HG02759 (cell line): ENCODE measurements at regions not wholly inside any gene's neighbourhood (a gene's known extent, or its start where the extent isn't known, plus 50 kb on each side); places are given as distances from the start of the nearest gene placed in this dataset.
"Not testable (repeated sequence)": the region's sequence is repeated elsewhere in the genome, so short reads cannot be mapped to it uniquely, and the experiment has no call there.

ENCODE experiments used
- ATAC-seq: cut with Tn5 transposase; IDR thresholded peaks from one replicate; pipeline ENCODE4 v1.9.1; 2021; ENCODE audit warnings: mild to moderate bottlenecking, moderate library complexity; ENCODE audit not compliant: unreplicated experiment

DNA sequence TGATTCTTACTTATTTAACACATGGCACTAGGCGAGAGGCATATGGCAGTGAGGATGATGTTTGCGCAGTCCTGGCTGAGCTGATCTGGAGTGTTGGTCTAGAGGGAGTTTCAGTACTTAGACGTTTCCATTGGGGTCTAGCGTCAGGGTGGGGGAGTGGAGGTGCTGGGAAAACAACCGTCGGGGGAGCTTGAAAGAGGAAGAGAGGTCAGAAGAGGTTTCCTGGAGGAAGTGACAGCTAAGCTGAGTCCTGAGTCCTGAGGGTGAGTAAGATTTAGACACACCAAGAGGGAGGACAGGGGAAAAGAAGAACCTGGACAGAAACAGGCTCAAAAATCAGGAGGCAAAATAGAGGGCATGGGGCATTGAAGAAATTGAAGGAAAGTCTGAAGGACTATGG, 81.4 kb downstream of the ALOX5AP start:
- ATAC-seq = no peak

DNA sequence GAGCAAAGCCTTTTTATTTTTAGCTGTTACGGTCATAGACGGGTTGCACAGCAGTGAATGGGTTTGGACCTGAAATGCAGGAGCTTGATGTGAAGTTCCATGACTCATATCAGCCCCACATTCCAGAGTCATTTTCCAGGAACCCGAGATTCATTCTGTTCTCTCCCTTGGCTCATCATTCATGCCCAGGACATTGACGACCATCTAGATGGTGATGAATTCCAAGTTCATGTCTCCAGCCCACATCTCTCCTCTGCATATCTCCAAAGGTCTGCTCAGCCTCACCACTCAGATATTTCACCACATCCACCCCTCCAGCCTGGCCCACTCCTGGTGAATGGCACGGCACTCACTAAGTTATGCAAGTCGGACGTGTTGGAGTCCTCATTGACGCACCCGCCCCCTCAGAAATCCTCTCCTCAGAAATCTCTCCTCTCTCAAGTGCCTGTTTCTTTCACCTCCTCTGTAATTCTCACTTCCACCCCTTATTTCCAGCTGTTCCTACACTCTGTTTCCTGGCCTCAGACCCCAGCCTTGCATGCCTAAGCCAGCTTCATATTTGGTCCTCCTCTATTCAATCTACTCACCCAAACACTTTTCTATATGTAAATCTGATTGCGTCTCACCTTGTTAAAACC, 83.1 kb downstream of the ALOX5AP start:
- ATAC-seq = no peak

DNA sequence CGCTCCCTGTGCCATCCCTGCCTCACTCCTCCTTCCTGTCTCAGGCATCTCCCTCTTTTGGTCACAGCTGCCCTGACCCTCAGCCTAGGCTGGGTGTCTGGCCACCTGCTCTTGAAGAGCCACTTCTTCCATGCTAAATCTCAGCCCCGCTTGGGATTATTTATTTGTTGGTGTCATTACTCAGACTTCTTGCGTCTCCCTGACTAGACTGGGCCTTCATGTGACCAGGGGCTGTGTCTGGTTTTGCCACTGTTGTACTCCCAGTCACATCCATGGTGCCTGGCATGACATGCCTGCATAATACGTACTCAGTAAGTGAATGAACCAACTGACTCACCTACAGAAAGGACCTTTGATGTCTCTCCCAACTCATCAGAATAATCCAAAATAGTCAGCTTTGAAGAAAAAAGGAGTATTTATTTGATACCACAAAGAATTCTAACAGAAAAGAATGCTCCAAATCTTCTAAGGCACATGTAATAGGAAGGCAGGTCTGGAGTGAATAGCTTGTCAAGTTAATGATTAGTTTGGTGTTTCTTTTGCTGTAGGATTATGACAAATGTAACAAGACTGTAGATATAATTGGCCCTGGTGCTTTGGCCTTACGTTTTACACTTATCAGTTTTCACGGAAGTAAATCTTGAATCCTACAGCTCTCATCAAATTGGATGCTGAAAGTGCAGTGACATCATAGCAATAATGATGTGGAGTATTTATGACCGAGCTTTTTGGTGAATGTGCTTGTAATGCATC, 84.0 kb downstream of the ALOX5AP start:
- ATAC-seq = no peak

DNA sequence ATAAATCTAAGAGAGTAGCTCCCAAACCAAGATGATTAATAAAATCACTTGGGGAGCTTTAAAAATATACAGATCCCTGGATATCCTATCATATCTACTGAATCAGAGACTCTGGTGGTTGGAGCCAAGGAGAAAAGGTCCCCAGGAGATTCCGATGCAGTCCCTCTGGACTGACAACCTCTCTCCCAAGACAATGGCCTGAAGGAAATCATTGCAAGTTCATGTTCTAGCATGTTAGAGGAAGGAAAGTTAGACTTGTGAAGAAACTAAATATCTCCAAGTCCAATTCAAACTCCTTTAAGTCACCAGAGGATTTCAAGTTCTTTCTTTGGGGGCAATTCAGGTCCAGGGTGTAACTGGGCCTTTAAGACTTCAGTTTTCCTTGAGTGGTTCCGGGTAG, 84.7 kb upstream of the MEDAG start:
- ATAC-seq = no peak

DNA sequence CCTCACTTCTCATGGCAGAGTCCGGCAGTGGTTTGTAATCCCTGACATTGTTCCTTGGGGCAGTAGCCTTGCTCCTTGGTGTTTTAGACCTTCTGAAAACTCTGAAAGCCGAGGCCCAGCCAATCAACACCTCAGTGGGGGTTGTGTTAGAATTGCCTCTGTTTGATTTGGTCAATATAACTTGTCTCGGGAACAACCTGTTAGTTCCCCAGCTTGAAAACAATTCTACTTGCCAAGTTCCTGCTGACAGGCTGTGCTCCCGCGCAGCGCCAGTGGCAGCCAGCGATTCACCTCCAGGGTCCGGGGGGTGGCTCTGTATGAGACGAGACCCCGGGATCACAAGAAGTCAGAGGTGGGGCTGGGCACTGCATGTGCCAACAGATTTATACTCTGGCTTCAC, 81.4 kb upstream of the MEDAG start:
- no peak for ATAC-seq

DNA sequence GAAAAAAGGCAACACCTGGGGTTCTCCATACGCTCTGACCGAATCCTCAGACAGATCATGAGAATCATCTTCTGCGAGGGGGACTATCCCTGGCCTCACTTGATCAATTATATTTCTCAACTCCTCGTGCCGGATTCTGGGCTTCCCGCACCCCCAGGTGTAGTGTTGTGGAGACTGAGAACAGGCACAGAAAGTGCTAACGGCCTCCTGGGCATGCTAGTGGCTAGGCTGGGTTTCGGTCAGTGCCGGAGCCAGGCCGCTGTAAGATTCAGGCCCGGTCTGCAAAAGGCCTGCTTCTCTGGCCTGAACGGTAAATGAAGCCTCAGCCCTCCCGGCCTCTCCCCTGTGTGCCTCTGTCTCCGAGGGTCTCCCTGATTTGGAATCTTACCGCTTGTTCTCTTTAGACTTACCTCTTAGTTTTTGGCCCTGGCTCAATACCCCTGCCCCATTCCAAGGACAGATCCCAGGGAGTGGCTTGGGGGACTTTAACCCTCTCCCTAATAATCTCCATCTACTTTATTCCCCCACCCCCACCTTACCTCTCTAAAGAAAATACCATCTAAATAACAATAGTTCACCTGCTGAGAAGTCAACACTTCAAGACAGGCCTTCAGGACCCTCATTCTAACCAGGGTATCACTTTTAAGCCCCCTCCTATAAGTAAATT, 79.0 kb upstream of the MEDAG start:
- ATAC-seq = no peak

DNA sequence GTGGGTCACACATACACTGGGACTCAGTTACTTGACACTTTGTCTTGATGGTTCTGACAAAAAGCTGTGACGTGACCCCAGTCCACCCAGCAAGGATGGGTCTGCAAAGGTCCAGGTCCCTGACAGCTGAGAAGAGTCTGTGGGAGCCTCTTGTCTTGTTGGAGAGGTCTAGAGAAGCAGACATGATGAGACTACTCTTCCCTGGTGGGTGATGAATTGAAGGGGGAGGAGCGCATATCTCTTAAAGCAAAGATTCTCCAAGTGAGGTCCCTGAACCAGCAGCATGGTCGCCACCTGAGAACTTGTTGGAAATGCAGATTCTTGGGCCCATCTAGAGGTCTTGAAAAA, 78.5 kb upstream of the MEDAG start:
- no peak for ATAC-seq

DNA sequence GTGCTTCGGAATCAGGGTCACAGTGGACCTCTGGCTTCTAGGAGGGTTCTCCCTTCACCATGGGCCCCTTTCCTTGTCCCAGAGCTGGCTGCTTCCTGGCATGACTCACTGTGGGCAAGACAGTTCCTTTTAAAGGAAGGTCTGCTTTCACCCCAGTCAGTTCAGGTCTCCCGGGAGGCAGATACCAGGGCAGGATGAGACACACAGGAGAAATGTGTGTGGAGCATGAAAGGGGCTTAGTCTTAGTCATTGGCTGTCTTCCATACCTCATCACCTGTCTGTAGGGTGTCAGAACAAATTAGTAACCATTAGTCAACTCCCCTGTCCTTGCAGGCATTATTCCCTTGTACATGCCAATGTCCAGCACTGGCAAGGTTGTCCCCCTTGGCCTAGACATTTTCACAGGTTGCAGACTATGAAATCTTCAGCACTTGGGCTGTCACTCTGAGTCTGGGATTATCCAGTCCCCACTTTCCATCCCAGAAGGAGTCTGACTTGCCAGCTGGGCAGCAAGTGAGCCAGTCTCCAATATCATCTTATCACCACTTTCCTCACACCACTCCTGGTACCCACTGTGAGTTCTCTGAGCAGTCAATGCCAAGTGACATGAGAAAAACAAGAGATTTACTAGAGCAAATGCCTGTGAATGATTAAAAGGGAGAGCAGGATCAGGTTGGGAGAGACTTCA, 76.8 kb upstream of the MEDAG start:
- ATAC-seq = no peak

DNA sequence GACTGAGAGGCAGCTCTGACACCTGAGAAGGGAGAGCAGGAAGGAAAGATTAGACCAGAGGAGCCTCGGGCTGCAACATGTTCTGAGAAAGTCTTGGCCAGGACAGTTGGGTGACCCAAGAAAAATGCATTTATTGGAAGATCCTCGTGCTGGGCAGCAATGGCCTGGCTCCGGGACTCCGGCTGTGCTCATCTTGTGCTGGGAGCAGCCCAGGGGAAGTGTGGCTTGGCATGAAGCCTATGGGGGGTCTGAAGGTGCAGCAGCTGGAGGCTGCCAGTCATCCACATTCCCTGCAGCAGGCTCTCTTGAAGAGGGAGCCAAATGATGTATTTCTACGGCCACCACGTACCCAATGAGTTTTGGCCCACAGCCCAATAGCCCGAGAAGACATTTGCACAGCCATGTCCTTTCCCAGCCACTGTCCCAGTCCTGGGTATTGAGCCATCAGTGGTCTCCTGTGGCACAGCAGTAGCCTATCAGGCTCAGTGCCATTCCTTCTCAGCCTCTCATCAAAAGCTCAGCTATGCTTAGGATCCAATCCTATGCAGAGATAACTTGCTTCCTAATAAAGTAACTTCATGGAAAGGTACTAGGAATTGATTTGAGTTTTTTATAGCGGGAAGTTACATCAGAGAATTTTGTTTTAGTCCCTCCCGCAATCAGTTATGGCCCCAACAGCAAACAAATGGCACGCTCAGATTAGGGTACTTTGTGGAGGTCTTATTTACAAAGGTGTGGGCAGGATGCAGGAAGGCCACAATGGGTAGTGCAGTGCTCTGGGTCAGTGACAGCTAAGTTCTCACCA, 76.0 kb upstream of the MEDAG start:
- no peak for ATAC-seq

DNA sequence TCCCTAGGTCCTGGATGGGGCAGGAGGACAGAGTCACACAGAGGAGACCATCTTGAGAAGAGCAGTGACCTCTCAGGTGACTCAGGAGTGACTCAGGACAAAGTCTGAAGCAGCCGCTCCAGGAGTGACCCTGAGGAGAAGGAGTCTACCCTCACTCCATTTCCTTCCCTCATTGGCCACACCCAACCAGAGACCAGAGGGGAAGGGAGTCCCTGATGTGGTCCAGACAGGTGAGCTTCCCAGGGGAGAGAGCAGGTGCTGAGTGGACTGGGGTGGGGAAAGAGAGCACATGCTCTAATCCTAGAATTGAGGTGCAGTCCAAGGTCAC, 75.5 kb upstream of the MEDAG start:
- ATAC-seq = no peak

DNA sequence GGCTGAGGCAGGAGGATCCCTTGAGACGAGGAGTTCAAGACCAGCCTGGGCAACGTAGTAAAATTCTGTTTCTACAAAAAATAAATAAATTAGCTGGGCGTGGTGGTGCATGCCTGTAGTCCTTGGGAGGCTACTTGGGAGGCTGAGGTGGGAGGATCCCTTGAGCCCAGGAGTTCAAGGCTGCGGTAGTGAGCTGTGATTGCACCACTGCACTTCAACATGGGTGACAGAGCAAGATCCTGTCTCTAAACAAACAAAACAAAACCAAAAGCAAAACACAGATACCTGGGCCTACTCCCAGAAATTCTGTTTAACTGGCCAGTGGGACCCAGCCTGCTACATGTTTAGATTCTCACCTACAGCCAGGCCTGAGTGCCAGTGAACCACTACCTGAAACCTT, 74.6 kb upstream of the MEDAG start:
- ATAC-seq = no peak

DNA sequence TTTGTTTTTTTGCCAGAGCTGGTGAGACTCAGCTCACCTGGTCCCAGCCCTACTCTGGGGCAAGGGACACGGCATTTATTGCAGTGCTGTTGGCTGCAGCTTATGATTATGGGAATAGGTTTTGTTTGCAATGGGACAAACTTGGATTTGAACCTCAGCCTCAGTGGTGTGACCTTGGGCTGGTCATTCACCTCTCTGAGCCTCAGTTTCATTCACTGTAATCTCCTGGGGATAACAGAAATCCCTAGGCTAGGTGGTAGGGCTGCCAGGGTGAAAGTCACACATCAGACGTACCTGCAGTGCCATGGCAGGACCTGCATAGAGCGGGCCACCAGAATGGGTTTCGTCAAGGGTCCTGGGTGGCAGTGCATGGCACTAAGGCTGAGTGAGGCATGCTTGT, 73.7 kb upstream of the MEDAG start:
- no peak for ATAC-seq

DNA sequence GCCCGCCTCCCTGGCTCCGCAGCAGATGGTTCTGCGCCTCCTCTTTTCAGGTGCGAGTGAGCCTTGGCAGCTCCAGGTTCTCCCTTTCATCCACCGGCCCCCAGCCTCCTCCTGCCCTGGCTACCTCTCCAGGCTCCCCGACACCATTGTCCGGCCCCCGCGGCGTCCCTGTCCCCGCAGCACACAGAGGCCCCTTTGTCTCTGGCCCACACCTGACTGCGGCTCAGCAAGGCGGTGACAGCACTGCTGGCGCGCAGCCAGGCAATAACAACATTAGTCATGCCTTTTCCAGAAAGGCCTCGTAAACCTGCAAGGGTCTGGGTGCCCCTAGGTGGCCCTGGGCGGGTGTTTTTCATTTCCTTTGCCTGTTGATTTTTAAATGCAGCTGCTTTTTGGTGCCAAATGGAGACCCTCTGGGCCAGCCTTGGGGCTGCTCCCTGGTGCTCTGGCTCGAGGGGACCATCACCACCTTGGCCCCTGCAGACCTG, 73.2 kb upstream of the MEDAG start:
- ATAC-seq = no peak

DNA sequence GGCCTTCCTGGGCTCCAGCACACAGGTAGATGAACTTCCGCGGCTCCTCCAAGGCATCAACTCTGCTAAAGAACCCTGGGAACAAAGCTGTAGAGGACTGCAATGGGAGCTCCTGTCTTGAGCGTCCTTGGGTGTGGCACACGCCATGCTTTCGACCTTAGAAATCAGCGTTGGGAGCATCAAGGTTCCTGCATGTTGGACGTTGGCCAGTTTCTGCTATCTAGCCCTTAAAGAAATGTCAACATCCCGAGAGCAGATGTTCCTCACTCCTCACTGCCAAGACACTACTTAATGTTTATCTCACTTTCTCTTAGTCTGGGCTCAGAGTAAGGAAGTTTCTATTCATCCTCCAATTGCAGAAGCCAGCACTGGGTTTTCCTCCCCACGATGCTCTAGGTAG, 70.6 kb upstream of the MEDAG start:
- no peak for ATAC-seq

DNA sequence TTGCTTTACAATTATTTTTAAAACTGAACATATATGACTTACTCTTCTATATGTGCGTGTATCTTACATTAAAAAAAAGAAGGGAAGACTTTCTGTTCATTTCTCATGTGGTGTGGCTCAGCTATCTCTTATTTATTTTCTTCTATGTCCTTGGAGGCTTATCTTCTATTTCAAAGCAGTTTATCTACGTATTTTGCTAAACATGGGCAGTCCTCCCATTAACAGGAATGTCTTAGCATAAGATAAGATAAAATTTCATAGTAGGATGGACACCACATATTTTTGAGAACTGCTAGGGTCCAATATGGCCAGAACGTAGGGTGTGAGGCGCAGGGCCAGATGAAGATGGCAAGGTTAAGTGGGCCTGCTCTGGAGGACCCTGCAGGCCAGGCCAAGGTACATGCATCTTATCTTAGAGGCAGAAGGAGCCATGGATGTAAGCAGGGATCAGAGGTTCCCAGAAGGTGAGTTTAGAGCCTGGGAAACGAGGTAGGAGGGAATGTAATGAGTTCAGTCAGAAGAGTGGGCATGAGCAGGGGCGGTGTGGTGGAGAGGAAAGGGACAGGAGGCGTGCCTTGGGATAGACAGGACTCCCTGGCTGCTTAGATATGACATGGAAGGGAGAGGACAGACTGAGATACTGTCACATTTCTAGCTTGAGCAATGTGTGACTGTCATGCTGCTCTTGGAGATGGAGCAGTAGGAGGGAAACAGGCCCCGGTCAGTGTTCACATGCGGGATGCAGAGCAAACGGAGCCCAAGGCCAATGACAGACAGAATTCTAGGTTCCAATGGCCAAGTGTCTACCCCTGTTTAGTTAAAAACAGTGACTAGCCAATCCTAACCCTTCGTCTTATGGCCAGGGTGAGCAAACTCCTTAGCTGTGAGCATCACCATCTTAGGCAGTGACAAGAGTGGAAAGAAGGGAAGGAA, 68.6 kb upstream of the MEDAG start:
- no peak for ATAC-seq

DNA sequence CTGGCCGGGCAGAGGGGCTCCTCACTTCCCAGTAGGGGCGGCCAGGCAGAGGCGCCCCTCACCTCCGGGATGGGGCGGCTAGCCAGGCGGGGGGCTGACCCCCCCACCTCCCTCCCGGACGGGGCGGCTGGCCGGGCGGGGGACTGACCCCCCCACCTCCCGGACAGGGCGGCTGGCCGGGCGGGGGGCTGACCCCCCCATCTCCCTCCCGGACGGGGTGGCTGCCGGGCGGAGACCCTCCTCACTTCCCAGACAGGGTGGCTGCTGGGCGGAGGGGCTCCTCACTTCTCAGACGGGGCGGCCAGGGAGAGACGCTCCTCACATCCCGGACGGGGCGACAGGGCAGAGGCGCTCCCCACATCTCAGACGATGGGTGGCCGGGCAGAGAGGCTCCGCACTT, 66.4 kb upstream of the MEDAG start:
- ATAC-seq = not testable (repeated sequence)

DNA sequence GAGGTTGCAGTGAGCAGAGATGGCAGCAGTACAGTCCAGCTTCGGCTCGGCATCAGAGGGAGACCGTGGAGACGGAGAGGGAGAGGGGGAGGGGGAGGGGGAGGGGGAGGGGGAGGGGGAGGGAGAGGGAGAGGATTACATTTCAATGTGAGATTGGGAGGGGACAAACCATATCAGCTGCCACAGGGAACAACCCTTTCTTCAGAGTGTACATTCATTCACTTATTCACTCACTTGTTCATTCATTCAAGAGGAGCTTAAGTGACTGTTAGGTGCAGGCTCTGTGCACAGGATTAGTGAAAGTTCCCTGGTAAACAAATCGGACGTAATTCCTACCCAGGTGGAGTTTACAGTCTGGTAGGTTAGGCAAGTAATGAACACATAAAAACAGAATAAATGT, 65.6 kb upstream of the MEDAG start:
- ATAC-seq = no peak

DNA sequence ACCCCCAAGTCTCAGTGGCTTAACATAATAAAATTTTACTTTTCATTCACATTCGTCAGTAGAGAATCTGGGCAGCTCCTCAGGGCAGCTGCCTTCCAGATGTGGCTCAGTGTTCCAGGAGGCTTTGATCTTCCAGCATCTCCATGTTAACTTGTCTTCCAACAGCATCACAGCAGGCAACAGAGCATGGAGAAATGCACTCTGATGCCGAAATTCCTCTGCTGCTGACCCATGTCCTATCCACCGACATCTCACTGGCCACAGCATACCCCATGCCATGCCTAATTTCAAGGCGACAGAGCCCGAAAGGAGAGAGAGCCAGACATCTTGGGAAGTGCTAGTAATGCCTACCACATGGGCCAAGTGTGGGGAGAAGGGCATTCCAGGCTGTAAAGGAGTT, 64.9 kb upstream of the MEDAG start:
- ATAC-seq = no peak

DNA sequence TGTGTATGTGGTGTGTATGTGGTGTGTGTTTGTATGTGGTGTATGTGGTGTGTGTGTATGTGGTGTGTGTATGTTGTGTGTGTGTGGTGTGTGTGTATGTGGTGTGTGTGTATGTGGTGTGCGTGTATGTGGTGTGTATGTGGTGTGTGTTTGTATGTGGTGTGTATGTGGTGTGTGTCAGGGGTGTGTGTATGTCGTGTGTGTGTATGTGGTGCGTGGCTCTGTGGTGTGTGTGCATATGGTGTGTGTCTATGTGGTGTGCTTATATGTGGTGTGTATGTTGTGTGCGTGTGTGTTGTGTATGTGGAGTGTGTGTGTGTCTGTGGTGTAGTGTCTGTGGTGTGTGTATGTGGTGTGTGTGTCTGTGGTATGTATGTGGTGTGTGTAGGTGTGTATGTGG, 62.5 kb upstream of the MEDAG start:
- ATAC-seq = no peak
